ENCODE measurements at regions not wholly inside any gene's neighbourhood (a gene's known extent, or its start where the extent isn't known, plus 50 kb on each side); places are given as distances from the start of the nearest gene placed in this dataset.

GRCh38 chr2:36059691-36060090 is 295.9 kb upstream of the CRIM1 start:
- TF ChIP-seq CTCF (IDR thresholded peaks at IDR 0.05; ENCODE audit: low read depth, low read length): no peak
- TF ChIP-seq EZH2phosphoT487 (IDR thresholded peaks at IDR 0.05; ENCODE audit: low read depth): no peak

Data from OCI-LY3 (cell line).